Ishikawa (cell line): ENCODE measurements at regions not wholly inside any gene's neighbourhood (a gene's known extent, or its start where the extent isn't known, plus 50 kb on each side); places are given as distances from the start of the nearest gene placed in this dataset.

ENCODE experiments used
- CEBPB ChIP-seq: IDR thresholded peaks from 2 replicates; pipeline ENCODE4 v1.6.1; 2012
- CREB1 ChIP-seq: IDR thresholded peaks from 2 replicates; pipeline ENCODE4 v1.6.1; 2012; ENCODE audit warnings: low read depth
- EGR1 ChIP-seq: IDR thresholded peaks from 2 replicates; pipeline ENCODE4 v1.6.1; 2012
- EP300 ChIP-seq: IDR thresholded peaks from 2 replicates; pipeline ENCODE4 v1.6.1; 2012; ENCODE audit warnings: borderline replicate concordance
- FOXM1 ChIP-seq: IDR thresholded peaks from 2 replicates; pipeline ENCODE4 v1.6.1; 2012; ENCODE audit warnings: low read depth, borderline replicate concordance
- MAX ChIP-seq: IDR thresholded peaks from 2 replicates; pipeline ENCODE4 v1.6.1; 2012
- NFIC ChIP-seq: IDR thresholded peaks from 2 replicates; pipeline ENCODE4 v1.6.1; 2012
- RAD21 ChIP-seq: IDR thresholded peaks from 2 replicates; pipeline ENCODE4 v1.6.1; 2012; ENCODE audit warnings: low read depth
- TAF1 ChIP-seq: IDR thresholded peaks from 2 replicates; pipeline ENCODE4 v1.6.1; 2012; ENCODE audit warnings: low read depth, mild to moderate bottlenecking
- TCF12 ChIP-seq: IDR thresholded peaks from 2 replicates; pipeline ENCODE4 v1.6.1; 2012; ENCODE audit warnings: low read depth
- TEAD4 ChIP-seq: IDR thresholded peaks from 2 replicates; pipeline ENCODE4 v1.6.1; 2012
- USF1 ChIP-seq: IDR thresholded peaks from 2 replicates; pipeline ENCODE4 v1.6.1; 2012
- YY1 ChIP-seq: IDR thresholded peaks from 2 replicates; pipeline ENCODE4 v1.6.1; 2012; ENCODE audit warnings: low read depth
- ZBTB7A ChIP-seq: IDR thresholded peaks from 2 replicates; pipeline ENCODE4 v1.6.1; 2012; ENCODE audit warnings: low read depth
- TF ChIP-seq, protein P1 (sequence below): IDR thresholded peaks from 2 replicates; pipeline ENCODE4 v1.6.1; 2012; ENCODE audit warnings: low read depth, mild to moderate bottlenecking

GRCh38 chr2:101608408-101609310, 88.8 kb upstream of the MAP4K4 start:
- no peak for TF ChIP-seq TEAD4
- TF ChIP-seq NFIC, result no peak
- TF ChIP-seq CREB1, result no peak
- no peak for TF ChIP-seq TCF12
- TF ChIP-seq USF1, result no peak
- no peak for TF ChIP-seq FOXM1
- TF ChIP-seq, protein P1, sequence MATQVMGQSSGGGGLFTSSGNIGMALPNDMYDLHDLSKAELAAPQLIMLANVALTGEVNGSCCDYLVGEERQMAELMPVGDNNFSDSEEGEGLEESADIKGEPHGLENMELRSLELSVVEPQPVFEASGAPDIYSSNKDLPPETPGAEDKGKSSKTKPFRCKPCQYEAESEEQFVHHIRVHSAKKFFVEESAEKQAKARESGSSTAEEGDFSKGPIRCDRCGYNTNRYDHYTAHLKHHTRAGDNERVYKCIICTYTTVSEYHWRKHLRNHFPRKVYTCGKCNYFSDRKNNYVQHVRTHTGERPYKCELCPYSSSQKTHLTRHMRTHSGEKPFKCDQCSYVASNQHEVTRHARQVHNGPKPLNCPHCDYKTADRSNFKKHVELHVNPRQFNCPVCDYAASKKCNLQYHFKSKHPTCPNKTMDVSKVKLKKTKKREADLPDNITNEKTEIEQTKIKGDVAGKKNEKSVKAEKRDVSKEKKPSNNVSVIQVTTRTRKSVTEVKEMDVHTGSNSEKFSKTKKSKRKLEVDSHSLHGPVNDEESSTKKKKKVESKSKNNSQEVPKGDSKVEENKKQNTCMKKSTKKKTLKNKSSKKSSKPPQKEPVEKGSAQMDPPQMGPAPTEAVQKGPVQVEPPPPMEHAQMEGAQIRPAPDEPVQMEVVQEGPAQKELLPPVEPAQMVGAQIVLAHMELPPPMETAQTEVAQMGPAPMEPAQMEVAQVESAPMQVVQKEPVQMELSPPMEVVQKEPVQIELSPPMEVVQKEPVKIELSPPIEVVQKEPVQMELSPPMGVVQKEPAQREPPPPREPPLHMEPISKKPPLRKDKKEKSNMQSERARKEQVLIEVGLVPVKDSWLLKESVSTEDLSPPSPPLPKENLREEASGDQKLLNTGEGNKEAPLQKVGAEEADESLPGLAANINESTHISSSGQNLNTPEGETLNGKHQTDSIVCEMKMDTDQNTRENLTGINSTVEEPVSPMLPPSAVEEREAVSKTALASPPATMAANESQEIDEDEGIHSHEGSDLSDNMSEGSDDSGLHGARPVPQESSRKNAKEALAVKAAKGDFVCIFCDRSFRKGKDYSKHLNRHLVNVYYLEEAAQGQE, result no peak
- no peak for TF ChIP-seq ZBTB7A
- no peak for TF ChIP-seq TAF1
- no peak for TF ChIP-seq EP300
- no peak for TF ChIP-seq MAX
- no peak for TF ChIP-seq EGR1
- no peak for TF ChIP-seq CEBPB
- no peak for TF ChIP-seq YY1
- no peak for TF ChIP-seq RAD21

- TF ChIP-seq TEAD4 (no peak), FOXM1 (no peak), CREB1 (no peak), USF1 (no peak), TAF1 (no peak), NFIC (no peak), TCF12 (no peak), CEBPB (no peak)
- TF ChIP-seq, protein P1, result no peak
Observed at GRCh38 chr2:101597347-101597944, 100.1 kb upstream of the MAP4K4 start.

DNA sequence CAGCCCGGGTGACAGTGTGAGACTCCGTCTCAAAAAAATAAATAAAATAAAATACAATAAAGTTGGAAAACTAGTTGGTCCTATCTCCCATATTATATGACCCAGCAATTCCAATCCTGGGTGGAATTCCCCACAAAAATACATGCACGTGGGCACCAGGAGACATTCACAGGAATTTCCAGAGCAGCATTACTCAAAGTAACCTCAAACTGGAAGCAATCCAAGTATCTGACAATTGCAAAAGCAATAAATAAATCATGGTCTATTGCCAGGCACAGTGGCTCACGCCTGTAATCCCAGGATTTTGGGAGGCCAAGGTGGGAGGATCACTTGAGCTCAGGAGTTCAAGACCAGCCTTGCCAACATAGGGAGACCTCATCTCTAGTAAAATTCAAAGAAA, 101.2 kb upstream of the MAP4K4 start:
- TF ChIP-seq NFIC (0 out of 2 replicates have a peak, but pooled peaks have one; percentile 5), CREB1 (no peak), YY1 (no peak), TEAD4 (no peak), TCF12 (no peak), FOXM1 (no peak), TAF1 (no peak)
- TF ChIP-seq, protein P1, result no peak

- TF ChIP-seq TCF12 (no peak), EGR1 (no peak), CREB1 (no peak), FOXM1 (no peak), MAX (no peak), EP300 (no peak), ZBTB7A (no peak), TAF1 (no peak), CEBPB (no peak), NFIC (no peak), USF1 (no peak)
Observed at GRCh38 chr2:101587251-101587650, 110.3 kb upstream of the MAP4K4 start.
